Mesenchymal stem cell (in vitro differentiated cells and primary cell): ENCODE measurements at regions not wholly inside any gene's neighbourhood (a gene's known extent, or its start where the extent isn't known, plus 50 kb on each side); places are given as distances from the start of the nearest gene placed in this dataset.
"Not testable (repeated sequence)": the region's sequence is repeated elsewhere in the genome, so short reads cannot be mapped to it uniquely, and the experiment has no call there.

Experiments
- DNase-seq: peaks from one replicate; pipeline ENCODE4 v3.0.0-alpha.2; 2013
- H2AFZ ChIP-seq: one replicate; pipeline ENCODE4 v1.6.1; 2013; ENCODE audit warnings: low read depth, mild to moderate bottlenecking, control low read depth, inconsistent platforms, low read length, moderate library complexity
- H2AK5ac ChIP-seq: 2 replicates; pipeline ENCODE4 v1.6.1; 2013; ENCODE audit warnings: low read length, moderate library complexity, mild to moderate bottlenecking, inconsistent platforms; ENCODE audit not compliant: severe bottlenecking
- H2BK120ac ChIP-seq: one replicate; pipeline ENCODE4 v1.6.1; 2013; ENCODE audit warnings: low read depth, mild to moderate bottlenecking, inconsistent platforms, low read length, moderate library complexity
- H2BK12ac ChIP-seq, 2 experiments: one replicate each; pipeline ENCODE4 v1.6.1; 2013; ENCODE audit warnings: inconsistent platforms in 2 of 2, low read length in 2 of 2, mild to moderate bottlenecking in 2 of 2, moderate library complexity in 2 of 2, control low read depth in 1 of 2
- H2BK15ac ChIP-seq: one replicate; pipeline ENCODE4 v1.6.1; 2013; ENCODE audit warnings: mild to moderate bottlenecking, low read depth, inconsistent platforms; ENCODE audit not compliant: poor library complexity, severe bottlenecking
- H2BK5ac ChIP-seq: 2 replicates; pipeline ENCODE4 v1.6.1; 2013; ENCODE audit warnings: low read depth, mild to moderate bottlenecking, low read length, control low read depth, inconsistent platforms; ENCODE audit not compliant: poor library complexity, severe bottlenecking
- H3K14ac ChIP-seq, 2 experiments: one replicate each; pipeline ENCODE4 v1.6.1; 2013; ENCODE audit warnings: inconsistent platforms in 2 of 2, low read length in 2 of 2, control low read depth in 1 of 2, mild to moderate bottlenecking in 1 of 2, moderate library complexity in 1 of 2
- H3K18ac ChIP-seq, 2 experiments: one replicate each; pipeline ENCODE4 v1.6.1; 2013; ENCODE audit warnings: inconsistent platforms in 2 of 2, low read length in 2 of 2, control low read depth in 1 of 2, low read depth in 1 of 2, mild to moderate bottlenecking in 1 of 2
- H3K23ac ChIP-seq, 2 experiments: one replicate each; pipeline ENCODE4 v1.6.1; 2013; ENCODE audit warnings: inconsistent platforms in 2 of 2, low read length in 2 of 2, mild to moderate bottlenecking in 2 of 2, moderate library complexity in 2 of 2, control low read depth in 1 of 2
- H3K27ac ChIP-seq: 2 replicates; pipeline ENCODE4 v1.5.1; 2013; ENCODE audit warnings: mild to moderate bottlenecking, moderate library complexity, low read length, control low read depth, inconsistent platforms; ENCODE audit not compliant: poor library complexity, severe bottlenecking
- H3K27me3 ChIP-seq, 2 experiments: 2 replicates each; pipeline versions ENCODE4 v1.6.1 to v1.7.0; 2013; ENCODE audit warnings: low read length in 2 of 2, mild to moderate bottlenecking in 2 of 2, moderate library complexity in 2 of 2, control low read depth in 1 of 2, inconsistent platforms in 1 of 2; ENCODE audit not compliant: control insufficient read depth in 1 of 2, insufficient read depth in 1 of 2
- H3K36me3 ChIP-seq, 2 experiments: 2 replicates each; pipeline versions ENCODE4 v1.6.1 to v1.7.0; 2013; ENCODE audit warnings: low read length in 2 of 2, control low read depth in 1 of 2, inconsistent platforms in 1 of 2, low read depth in 1 of 2, mild to moderate bottlenecking in 1 of 2; ENCODE audit not compliant: insufficient read depth in 2 of 2, control insufficient read depth in 1 of 2
- H3K4ac ChIP-seq, 2 experiments: one replicate each; pipeline ENCODE4 v1.6.1; 2013; ENCODE audit warnings: inconsistent platforms in 2 of 2, low read length in 2 of 2, mild to moderate bottlenecking in 2 of 2, moderate library complexity in 2 of 2, control low read depth in 1 of 2, low read depth in 1 of 2
- H3K4me1 ChIP-seq: 2 replicates; pipeline ENCODE4 v1.6.1; 2013; ENCODE audit warnings: low read depth, low read length, control low read depth; ENCODE audit not compliant: control insufficient read depth, insufficient read depth
- H3K4me2 ChIP-seq: 2 replicates; pipeline ENCODE4 v1.6.1; 2013; ENCODE audit warnings: low read length, mild to moderate bottlenecking, inconsistent platforms; ENCODE audit not compliant: poor library complexity, severe bottlenecking
- H3K4me3 ChIP-seq, 2 experiments: 2 replicates each; pipeline versions ENCODE4 v1.5.1 to v1.7.0; 2013; ENCODE audit warnings: low read length in 2 of 2, mild to moderate bottlenecking in 2 of 2, control low read depth in 1 of 2, low read depth in 1 of 2; ENCODE audit not compliant: insufficient read depth in 1 of 2
- H3K79me1 ChIP-seq: replicated peaks from 2 replicates; pipeline ENCODE4 v1.6.1; 2013; ENCODE audit warnings: mild to moderate bottlenecking, control low read depth, low read length, inconsistent platforms; ENCODE audit not compliant: poor library complexity, severe bottlenecking
- H3K9ac ChIP-seq: 2 replicates; pipeline ENCODE4 v1.7.0; 2013; ENCODE audit warnings: mild to moderate bottlenecking, low read length, moderate library complexity
- H3K9me3 ChIP-seq: 2 replicates; pipeline ENCODE4 v1.7.0; 2013; ENCODE audit warnings: mild to moderate bottlenecking, low read length; ENCODE audit not compliant: control insufficient read depth
- H4K8ac ChIP-seq: one replicate; pipeline ENCODE4 v1.6.1; 2013; ENCODE audit warnings: inconsistent platforms, mild to moderate bottlenecking, low read length, moderate library complexity
- H4K91ac ChIP-seq: one replicate; pipeline ENCODE4 v1.6.1; 2013; ENCODE audit warnings: mild to moderate bottlenecking, low read length, inconsistent platforms
- WGBS: methylation state at CpG from one replicate; pipeline ENCODE4 v1.1.7; 2013; ENCODE audit warnings: mixed read lengths; 5-methylcytosine and 5-hydroxymethylcytosine counted together

- no peak for DNase-seq
- H2BK15ac ChIP-seq, result no peak overlapping the region
- H2BK5ac ChIP-seq, result no peak overlapping the region
Measured at GRCh38 chr3:59496250-59496649, 446.4 kb upstream of the CFAP20DC start.

GRCh38 chr3:59494969-59495368 is 445.1 kb upstream of the CFAP20DC start:
- not testable (repeated sequence) for H4K91ac ChIP-seq, H2AK5ac ChIP-seq, H3K79me1 ChIP-seq, H3K4ac ChIP-seq, H2BK5ac ChIP-seq, H3K9ac ChIP-seq, H3K9me3 ChIP-seq, H3K27ac ChIP-seq, H3K23ac ChIP-seq, H4K8ac ChIP-seq, H3K4me3 ChIP-seq, H2BK120ac ChIP-seq, H2BK15ac ChIP-seq, H3K36me3 ChIP-seq, H2AFZ ChIP-seq, H2BK12ac ChIP-seq, H3K18ac ChIP-seq, H3K4me2 ChIP-seq, DNase-seq, H3K14ac ChIP-seq, H3K4me1 ChIP-seq
- peaks cover 0 to 16% of the 10 kb centered on the region in 2 experiments for H3K27me3 ChIP-seq
- WGBS, result 92% methylated on average over 1 of the region's 1 CpG

More at GRCh38 chr3:59496250-59496649, 446.4 kb upstream of the CFAP20DC start:
- Histone ChIP-seq H3K79me1 (no peaks in the 10 kb centered on the region), H4K91ac (no peak overlapping the region), H3K36me3 (no peaks in the 10 kb centered on the region), H3K4me3 (no peak overlapping the region), H3K4me1 (no peaks in the 10 kb centered on the region), H3K4me2 (no peak overlapping the region), H3K9me3 (peaks cover 4% of the 10 kb centered on the region), H3K9ac (no peak overlapping the region), H2AK5ac (no peak overlapping the region), H3K27me3 (peaks cover 0 to 16% of the 10 kb centered on the region in 2 experiments), H2BK12ac (no peak overlapping the region), H2AFZ (no peak overlapping the region), H3K4ac (no peak overlapping the region), H3K27ac (no peak overlapping the region), H4K8ac (no peak overlapping the region), H2BK120ac (no peak overlapping the region), H3K18ac (no peak overlapping the region), H3K23ac (no peak overlapping the region), H3K14ac (no peak overlapping the region)
- 97% methylated on average over 5 of the region's 5 CpGs for WGBS

- H3K9ac ChIP-seq, result no peak overlapping the region
- no peak overlapping the region for H4K91ac ChIP-seq
- H3K4me2 ChIP-seq, result no peak overlapping the region
- no peak overlapping the region for H3K4me3 ChIP-seq
- H3K79me1 ChIP-seq, result no peaks in the 10 kb centered on the region
- H3K4ac ChIP-seq, result no peak overlapping the region
- H3K4me1 ChIP-seq, result peaks cover 2% of the 10 kb centered on the region
- no peak overlapping the region for H3K23ac ChIP-seq
- H2BK15ac ChIP-seq, result no peak overlapping the region
- no peak overlapping the region for H2AK5ac ChIP-seq
- H3K36me3 ChIP-seq, result no peaks in the 10 kb centered on the region
- H4K8ac ChIP-seq, result no peak overlapping the region
- H3K27ac ChIP-seq, result no peak overlapping the region
- H3K9me3 ChIP-seq, result no peaks in the 10 kb centered on the region
- H2BK120ac ChIP-seq, result no peak overlapping the region
- H2BK5ac ChIP-seq, result no peak overlapping the region
- H3K14ac ChIP-seq, result no peak overlapping the region
- no peak overlapping the region for H2BK12ac ChIP-seq
- DNase-seq, result no peak
- no peak overlapping the region for H2AFZ ChIP-seq
- no peaks in the 10 kb centered on the region for H3K27me3 ChIP-seq
- no peak overlapping the region for H3K18ac ChIP-seq
- WGBS, result 83% methylated on average over 1 of the region's 3 CpGs
Measured at GRCh38 chr3:59486520-59486919, 436.7 kb upstream of the CFAP20DC start.

DNA sequence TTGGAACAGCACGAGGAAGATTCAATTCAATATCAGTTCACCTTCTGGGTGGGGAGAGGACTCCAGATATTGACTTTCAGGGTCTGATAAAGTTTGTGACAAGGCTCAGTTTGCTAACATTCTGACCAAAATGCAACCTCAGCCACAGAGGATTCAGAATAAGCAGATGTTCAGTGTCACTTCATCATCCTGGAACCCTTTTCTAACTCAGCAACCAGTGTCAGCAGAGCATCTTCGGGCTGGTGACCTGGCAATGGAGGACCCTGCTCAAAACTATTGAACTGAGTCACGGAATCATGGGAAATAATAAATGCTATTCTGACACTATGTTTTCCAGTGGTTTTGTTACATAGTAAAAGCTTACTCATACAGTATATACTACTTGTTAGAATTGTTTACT is 433.4 kb upstream of the CFAP20DC start:
- no peak for DNase-seq

More for the DNA sequence above, 433.4 kb upstream of the CFAP20DC start:
- no peak overlapping the region for H3K27ac ChIP-seq
- no peak overlapping the region for H3K18ac ChIP-seq
- H4K91ac ChIP-seq, result no peak overlapping the region
- H3K14ac ChIP-seq, result no peak overlapping the region
- no peak overlapping the region for H3K9ac ChIP-seq
- no peak overlapping the region for H2BK5ac ChIP-seq
- peaks cover 2% of the 10 kb centered on the region for H3K4me1 ChIP-seq
- H3K27me3 ChIP-seq, result no peaks in the 10 kb centered on the region
- H3K36me3 ChIP-seq, result no peaks in the 10 kb centered on the region
- no peak overlapping the region for H2BK120ac ChIP-seq
- no peak overlapping the region for H2BK15ac ChIP-seq
- H3K4me2 ChIP-seq, result no peak overlapping the region
- H2BK12ac ChIP-seq, result no peak overlapping the region
- H3K4me3 ChIP-seq, result no peak overlapping the region
- WGBS, result 100% methylated on average over 2 of the region's 3 CpGs
- H3K23ac ChIP-seq, result no peak overlapping the region
- no peaks in the 10 kb centered on the region for H3K9me3 ChIP-seq
- no peak overlapping the region for H3K4ac ChIP-seq
- H4K8ac ChIP-seq, result no peak overlapping the region
- H2AFZ ChIP-seq, result no peak overlapping the region
- H2AK5ac ChIP-seq, result peak overlapping the region; percentile 17
- H3K79me1 ChIP-seq, result no peaks in the 10 kb centered on the region
